RWPE2 (cell line): ENCODE measurements at regions not wholly inside any gene's neighbourhood (a gene's known extent, or its start where the extent isn't known, plus 50 kb on each side); places are given as distances from the start of the nearest gene placed in this dataset.
"Not testable (repeated sequence)": the region's sequence is repeated elsewhere in the genome, so short reads cannot be mapped to it uniquely, and the experiment has no call there.

Experiments used
- ATAC-seq: fragments of 200-7000 bp; cut with Tn5 transposase; 3 replicates; pipeline ENCODE4 v1.9.1; 2021; ENCODE audit warnings: low read depth
- DNase-seq: peaks from one replicate; pipeline ENCODE4 v3.0.0-alpha.2; 2020; ENCODE audit warnings: low spot score
- H3K27ac ChIP-seq: fragments of 450-650 bp; 2 replicates; pipeline ENCODE4 v1.5.1; 2017; ENCODE audit warnings: mild to moderate bottlenecking; ENCODE audit not compliant: poor library complexity, severe bottlenecking
- H3K27me3 ChIP-seq: fragments of 250-450 bp; sonication (Bioruptor Pico); 2 replicates; pipeline ENCODE4 v1.5.1; 2021; ENCODE audit warnings: mild to moderate bottlenecking, moderate library complexity; ENCODE audit not compliant: insufficient read depth, poor library complexity, severe bottlenecking
- H3K36me3 ChIP-seq: fragments of 250-450 bp; sonication (Bioruptor Pico); 2 replicates; pipeline ENCODE4 v1.5.1; 2020; ENCODE audit warnings: low read depth, mild to moderate bottlenecking, moderate library complexity
- H3K4me1 ChIP-seq: fragments of 250-450 bp; sonication (Bioruptor Pico); 2 replicates; pipeline ENCODE4 v1.5.1; 2021; ENCODE audit warnings: mild to moderate bottlenecking, moderate library complexity; ENCODE audit not compliant: insufficient read depth, poor library complexity, severe bottlenecking
- H3K4me3 ChIP-seq: fragments of 250-450 bp; sonication (Bioruptor Pico); 2 replicates; pipeline ENCODE4 v1.5.1; 2021; ENCODE audit warnings: mild to moderate bottlenecking, moderate library complexity; ENCODE audit not compliant: severe bottlenecking
- H3K9me3 ChIP-seq: fragments of 250-450 bp; sonication (Bioruptor Pico); 2 replicates; pipeline ENCODE4 v1.5.1; 2021; ENCODE audit warnings: mild to moderate bottlenecking, moderate library complexity; ENCODE audit not compliant: severe bottlenecking
- TF ChIP-seq, protein P1 (sequence below): fragments of 450-650 bp; IDR thresholded peaks from one replicate; pipeline ENCODE4 v1.5.1; 2017; ENCODE audit warnings: mild to moderate bottlenecking, moderate library complexity; ENCODE audit not compliant: poor library complexity, severe bottlenecking

DNA sequence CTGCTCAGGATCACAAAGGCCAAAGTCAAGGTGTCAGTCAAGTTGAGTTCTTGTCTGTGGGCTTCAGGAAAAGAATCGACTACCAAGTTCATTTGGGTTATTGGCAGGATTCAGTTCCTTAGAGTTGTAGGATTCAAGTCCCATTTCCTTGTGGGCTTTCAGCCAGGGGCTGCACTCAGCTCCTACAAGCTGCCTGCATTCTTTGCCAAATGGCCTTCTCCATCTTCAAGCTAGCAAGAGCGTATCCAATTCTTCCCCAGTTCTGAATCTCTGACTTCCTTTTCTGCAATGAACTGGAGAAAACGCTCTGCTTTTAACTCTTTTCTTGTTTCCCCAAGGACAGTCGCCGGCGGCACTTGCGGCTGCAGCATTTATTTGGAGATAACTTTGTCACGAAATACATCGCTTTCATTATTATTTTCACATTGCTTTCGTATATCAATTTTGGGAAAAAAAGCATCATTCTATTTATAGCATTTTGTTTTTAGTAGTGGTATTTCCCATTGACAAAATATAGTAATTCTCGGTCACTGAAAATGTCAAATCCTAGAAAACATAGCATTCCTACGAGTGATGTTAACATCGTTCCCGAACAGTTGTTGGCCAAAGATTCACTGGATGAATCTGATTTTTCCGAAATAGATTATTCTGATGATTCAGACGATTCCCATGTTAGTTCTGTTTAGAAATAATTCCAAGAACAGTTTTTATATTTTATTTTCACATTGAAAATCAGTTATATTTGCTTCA, 59.6 kb upstream of the SERPINE2 start:
- no peaks in the 10 kb centered on the region for H3K9me3 ChIP-seq
- no peaks in the 10 kb centered on the region for H3K27me3 ChIP-seq
- H3K27ac ChIP-seq: no peak overlapping the region
- no peaks in the 10 kb centered on the region for H3K36me3 ChIP-seq
- peaks cover 20% of the 10 kb centered on the region for H3K4me1 ChIP-seq
- no peak for DNase-seq
- no peak overlapping the region for H3K4me3 ChIP-seq
- TF ChIP-seq, protein P1, sequence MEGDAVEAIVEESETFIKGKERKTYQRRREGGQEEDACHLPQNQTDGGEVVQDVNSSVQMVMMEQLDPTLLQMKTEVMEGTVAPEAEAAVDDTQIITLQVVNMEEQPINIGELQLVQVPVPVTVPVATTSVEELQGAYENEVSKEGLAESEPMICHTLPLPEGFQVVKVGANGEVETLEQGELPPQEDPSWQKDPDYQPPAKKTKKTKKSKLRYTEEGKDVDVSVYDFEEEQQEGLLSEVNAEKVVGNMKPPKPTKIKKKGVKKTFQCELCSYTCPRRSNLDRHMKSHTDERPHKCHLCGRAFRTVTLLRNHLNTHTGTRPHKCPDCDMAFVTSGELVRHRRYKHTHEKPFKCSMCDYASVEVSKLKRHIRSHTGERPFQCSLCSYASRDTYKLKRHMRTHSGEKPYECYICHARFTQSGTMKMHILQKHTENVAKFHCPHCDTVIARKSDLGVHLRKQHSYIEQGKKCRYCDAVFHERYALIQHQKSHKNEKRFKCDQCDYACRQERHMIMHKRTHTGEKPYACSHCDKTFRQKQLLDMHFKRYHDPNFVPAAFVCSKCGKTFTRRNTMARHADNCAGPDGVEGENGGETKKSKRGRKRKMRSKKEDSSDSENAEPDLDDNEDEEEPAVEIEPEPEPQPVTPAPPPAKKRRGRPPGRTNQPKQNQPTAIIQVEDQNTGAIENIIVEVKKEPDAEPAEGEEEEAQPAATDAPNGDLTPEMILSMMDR: no peak
- no peak for ATAC-seq

DNA sequence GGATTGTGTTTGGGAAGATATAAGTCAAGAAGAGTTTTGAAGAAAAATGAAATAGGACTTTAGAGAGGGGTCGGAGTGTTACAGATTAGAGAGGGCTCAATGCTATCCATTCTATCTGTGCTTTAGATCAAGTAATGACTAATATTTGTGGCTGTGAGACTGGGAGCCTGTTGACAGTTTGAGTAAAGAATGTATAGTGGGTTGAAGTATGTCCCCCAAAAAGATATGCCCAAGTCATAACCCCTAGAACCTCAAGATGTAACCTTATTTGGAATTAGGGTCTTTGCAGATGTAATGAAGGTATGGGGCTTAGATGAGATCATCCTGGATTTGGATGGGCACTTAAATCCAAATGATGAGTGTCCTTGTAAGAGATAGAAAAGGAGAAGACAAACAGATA, 55.3 kb upstream of the SERPINE2 start:
- TF ChIP-seq, protein P1: no peak
- Histone ChIP-seq H3K36me3 (no peaks in the 10 kb centered on the region), H3K4me1 (no peaks in the 10 kb centered on the region), H3K27me3 (no peaks in the 10 kb centered on the region), H3K27ac (no peak overlapping the region), H3K9me3 (no peaks in the 10 kb centered on the region), H3K4me3 (no peak overlapping the region)
- no peak for DNase-seq
- ATAC-seq: no peak

DNA sequence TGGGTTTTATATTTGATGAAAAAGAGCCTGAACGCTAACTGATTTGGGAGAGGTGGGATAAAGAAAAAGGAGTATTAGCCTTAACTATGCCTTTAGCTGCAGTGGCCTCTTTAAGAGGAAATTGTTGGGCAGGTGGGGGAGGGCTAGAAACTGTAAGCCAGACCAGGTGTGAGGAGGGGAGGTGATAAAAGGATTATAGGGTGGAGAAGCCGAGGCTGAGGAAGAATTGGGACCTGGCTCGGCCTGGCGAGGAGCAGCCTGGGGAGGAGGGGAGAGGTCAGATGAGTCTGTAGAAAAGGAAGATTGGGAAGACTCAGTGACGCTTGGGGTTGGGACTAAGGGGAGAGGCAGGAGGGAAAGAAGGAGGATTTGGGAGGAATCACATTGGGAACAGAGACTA, 52.6 kb upstream of the SERPINE2 start:
- H3K9me3 ChIP-seq, H3K27ac ChIP-seq, H3K4me1 ChIP-seq, DNase-seq, H3K36me3 ChIP-seq, H3K4me3 ChIP-seq, ATAC-seq, H3K27me3 ChIP-seq: not testable (repeated sequence)

DNA sequence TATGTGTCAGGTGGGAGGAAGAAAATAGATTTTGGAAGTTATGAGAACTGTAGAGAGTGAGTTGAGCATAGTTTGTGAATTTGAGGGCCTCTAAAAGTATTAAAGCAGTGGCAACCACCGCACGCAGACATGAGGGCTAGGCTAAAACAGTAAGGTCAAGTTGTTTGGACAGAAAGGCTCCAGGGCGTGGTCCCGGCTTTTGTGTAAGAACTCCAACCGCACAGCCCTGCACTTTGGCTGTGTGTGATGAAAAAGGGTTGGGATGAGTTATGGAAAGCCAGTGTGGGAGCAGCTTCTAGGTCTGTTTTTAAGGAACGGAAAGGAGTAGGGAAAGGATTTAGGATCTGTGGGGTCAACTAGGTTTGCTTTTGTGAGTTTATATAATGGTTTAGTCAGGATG, 50.5 kb upstream of the SERPINE2 start:
- H3K27ac ChIP-seq, H3K4me3 ChIP-seq, DNase-seq, H3K36me3 ChIP-seq, H3K27me3 ChIP-seq, ATAC-seq, H3K9me3 ChIP-seq: not testable (repeated sequence)
- H3K4me1 ChIP-seq: peaks cover 28% of the 10 kb centered on the region
